ENCODE measurements at regions not wholly inside any gene's neighbourhood (a gene's known extent, or its start where the extent isn't known, plus 50 kb on each side); places are given as distances from the start of the nearest gene placed in this dataset.

- TF ChIP-seq CREB3L1 (IDR thresholded peaks at IDR 0.05; ENCODE audit: borderline replicate concordance, low read depth) (no peak), FOXP4 (CRISPR knock-in tag; IDR thresholded peaks at IDR 0.05; ENCODE audit: borderline replicate concordance) (no peak), ZNF436 (CRISPR knock-in tag; IDR thresholded peaks at IDR 0.05) (no peak), ZNF695 (CRISPR knock-in tag; IDR thresholded peaks at IDR 0.05) (no peak), E2F5 (CRISPR knock-in tag; IDR thresholded peaks at IDR 0.05) (no peak), NCOA1 (IDR thresholded peaks at IDR 0.05; ENCODE audit: low read depth) (no peak), FIP1L1 (IDR thresholded peaks at IDR 0.05; ENCODE audit: low read depth, low read length, poor library complexity, severe bottlenecking) (no peak), PML (IDR thresholded peaks at IDR 0.05; ENCODE audit: low read length) (no peak), ATF3 (IDR thresholded peaks at IDR 0.05) (no peak), ATF3 (CRISPR knock-in tag; conservative IDR thresholded peaks at IDR 0.05) (no peak), TRIM28 (IDR thresholded peaks at IDR 0.05) (no peak), ZFP91 (CRISPR knock-in tag; IDR thresholded peaks at IDR 0.05) (no peak), FOXM1 (IDR thresholded peaks at IDR 0.05; ENCODE audit: low read depth) (no peak), FOXM1 (CRISPR knock-in tag; IDR thresholded peaks at IDR 0.05; ENCODE audit: low read depth) (no peak), NFE2L1 (tag; IDR thresholded peaks at IDR 0.05; ENCODE audit: borderline replicate concordance, low read depth) (no peak), SMARCA5 (IDR thresholded peaks at IDR 0.05) (no peak), RBM14 (IDR thresholded peaks at IDR 0.05; ENCODE audit: borderline replicate concordance, insufficient read depth, low read depth, low read length) (no peak), NRF1 (conservative IDR thresholded peaks at IDR 0.05 in 1 of 2, IDR thresholded peaks at IDR 0.05 in 1 of 2) (no peak), POLR2G (IDR thresholded peaks at IDR 0.05; ENCODE audit: low read depth, low read length) (no peak)
These were observed 386.1 kb downstream of the SEC23A start (continued) for GRCh38 chr14:38716926-38717325.
